ENCODE measurements at regions not wholly inside any gene's neighbourhood (a gene's known extent, or its start where the extent isn't known, plus 50 kb on each side); places are given as distances from the start of the nearest gene placed in this dataset.
"Not testable (repeated sequence)": the region's sequence is repeated elsewhere in the genome, so short reads cannot be mapped to it uniquely, and the experiment has no call there.

DNA sequence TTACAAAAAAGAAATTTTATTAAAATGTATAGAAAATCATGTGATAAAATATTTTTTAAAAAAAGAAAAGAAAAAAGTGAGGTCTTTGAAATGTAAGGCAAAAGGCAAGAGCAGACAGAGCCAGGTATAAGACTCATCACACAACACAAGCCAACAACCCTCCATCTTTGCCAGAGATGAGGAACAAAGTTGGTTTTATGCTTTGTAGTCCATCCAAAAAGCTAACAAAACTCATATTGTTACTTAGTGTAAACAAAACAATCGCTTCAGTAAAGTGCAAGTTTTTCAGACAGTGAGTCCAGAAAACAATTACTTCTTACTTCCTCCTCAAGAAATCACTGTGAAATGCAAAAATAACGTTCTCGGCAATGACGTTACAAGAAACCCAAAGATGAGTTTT, 233.9 kb upstream of the FRG1 start:
- TF ChIP-seq, protein P1, sequence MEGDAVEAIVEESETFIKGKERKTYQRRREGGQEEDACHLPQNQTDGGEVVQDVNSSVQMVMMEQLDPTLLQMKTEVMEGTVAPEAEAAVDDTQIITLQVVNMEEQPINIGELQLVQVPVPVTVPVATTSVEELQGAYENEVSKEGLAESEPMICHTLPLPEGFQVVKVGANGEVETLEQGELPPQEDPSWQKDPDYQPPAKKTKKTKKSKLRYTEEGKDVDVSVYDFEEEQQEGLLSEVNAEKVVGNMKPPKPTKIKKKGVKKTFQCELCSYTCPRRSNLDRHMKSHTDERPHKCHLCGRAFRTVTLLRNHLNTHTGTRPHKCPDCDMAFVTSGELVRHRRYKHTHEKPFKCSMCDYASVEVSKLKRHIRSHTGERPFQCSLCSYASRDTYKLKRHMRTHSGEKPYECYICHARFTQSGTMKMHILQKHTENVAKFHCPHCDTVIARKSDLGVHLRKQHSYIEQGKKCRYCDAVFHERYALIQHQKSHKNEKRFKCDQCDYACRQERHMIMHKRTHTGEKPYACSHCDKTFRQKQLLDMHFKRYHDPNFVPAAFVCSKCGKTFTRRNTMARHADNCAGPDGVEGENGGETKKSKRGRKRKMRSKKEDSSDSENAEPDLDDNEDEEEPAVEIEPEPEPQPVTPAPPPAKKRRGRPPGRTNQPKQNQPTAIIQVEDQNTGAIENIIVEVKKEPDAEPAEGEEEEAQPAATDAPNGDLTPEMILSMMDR (IDR thresholded peaks at IDR 0.05), result not testable (repeated sequence)
- not testable (repeated sequence) for TF ChIP-seq POLR2A, EP300, POLR2AphosphoS5 (IDR thresholded peaks at IDR 0.05)
